Subcutaneous abdominal adipose tissue (tissue), 5 donors: ENCODE measurements at regions not wholly inside any gene's neighbourhood (a gene's known extent, or its start where the extent isn't known, plus 50 kb on each side); places are given as distances from the start of the nearest gene placed in this dataset.

Source experiments
- H3K27ac ChIP-seq: one replicate; pipeline ENCODE4 v1.7.0; 2013; ENCODE audit warnings: low read depth, mild to moderate bottlenecking, inconsistent platforms, low read length, moderate library complexity
- H3K27me3 ChIP-seq, 5 donors: one replicate each; pipeline ENCODE4 v1.7.0; 2013; ENCODE audit warnings: low read length in 5 of 5, inconsistent platforms in 1 of 5; ENCODE audit not compliant: control insufficient read depth in 5 of 5, insufficient read depth in 4 of 5
- H3K36me3 ChIP-seq, 5 donors: one replicate each; pipeline ENCODE4 v1.7.0; 2013; ENCODE audit warnings: low read length in 5 of 5; ENCODE audit not compliant: control insufficient read depth in 5 of 5, insufficient read depth in 5 of 5
- H3K4me1 ChIP-seq, 5 donors: one replicate each; pipeline ENCODE4 v1.7.0; 2013; ENCODE audit warnings: low read length in 5 of 5, mild to moderate bottlenecking in 3 of 5, moderate library complexity in 1 of 5; ENCODE audit not compliant: control insufficient read depth in 5 of 5, insufficient read depth in 5 of 5
- H3K4me3 ChIP-seq, 5 donors: one replicate each; pipeline ENCODE4 v1.7.0; 2013; ENCODE audit warnings: low read length in 5 of 5, low read depth in 1 of 5
- H3K9ac ChIP-seq, 5 donors: one replicate each; pipeline ENCODE4 v1.7.0; 2013; ENCODE audit warnings: low read length in 5 of 5, mild to moderate bottlenecking in 4 of 5, moderate library complexity in 3 of 5
- H3K9me3 ChIP-seq, 5 donors: one replicate each; pipeline ENCODE4 v1.7.0; 2013; ENCODE audit warnings: low read length in 5 of 5; ENCODE audit not compliant: control insufficient read depth in 5 of 5
- donor health status: healthy.
- donor health status: healthy.
- donor health status: healthy.
- donor health status: healthy.
- donor health status: healthy.

GRCh38 chr6:74991573-74992332 lies 214.1 kb downstream of the COL12A1 start:
- H3K4me3 ChIP-seq = no peak overlapping the region
- H3K9ac ChIP-seq = no peak overlapping the region
- no peak overlapping the region for H3K27ac ChIP-seq

GRCh38 chr6:74979065-74979766 lies 226.6 kb downstream of the COL12A1 start:
- no peaks in the 10 kb centered on the region for H3K36me3 ChIP-seq

More at GRCh38 chr6:74991573-74992332, 214.1 kb downstream of the COL12A1 start:
- H3K36me3 ChIP-seq = no peaks in the 10 kb centered on the region
- peaks cover 0 to 2% (median 0%) of the 10 kb centered on the region in 5 donors for H3K27me3 ChIP-seq
- H3K9me3 ChIP-seq = peaks cover 0 to 4% (median 0%) of the 10 kb centered on the region in 5 donors
- H3K4me1 ChIP-seq = no peaks in the 10 kb centered on the region

GRCh38 chr6:74976701-74977100 lies 229.2 kb downstream of the COL12A1 start:
- Histone ChIP-seq H3K27ac (no peak overlapping the region), H3K9ac (no peak overlapping the region), H3K4me3 (no peak overlapping the region), H3K27me3 (no peaks in the 10 kb centered on the region), H3K9me3 (no peaks in the 10 kb centered on the region), H3K36me3 (no peaks in the 10 kb centered on the region), H3K4me1 (no peaks in the 10 kb centered on the region)

More at GRCh38 chr6:74979065-74979766, 226.6 kb downstream of the COL12A1 start:
- Histone ChIP-seq H3K9ac (no peak overlapping the region), H3K4me3 (no peak overlapping the region), H3K27ac (no peak overlapping the region), H3K27me3 (no peaks in the 10 kb centered on the region), H3K9me3 (no peaks in the 10 kb centered on the region), H3K4me1 (no peaks in the 10 kb centered on the region)

GRCh38 chr6:74976026-74976425 lies 229.8 kb downstream of the COL12A1 start:
- no peaks in the 10 kb centered on the region for H3K9me3 ChIP-seq
- H3K36me3 ChIP-seq = no peaks in the 10 kb centered on the region
- H3K9ac ChIP-seq = no peak overlapping the region
- H3K27ac ChIP-seq = no peak overlapping the region
- H3K27me3 ChIP-seq = no peaks in the 10 kb centered on the region
- H3K4me3 ChIP-seq = no peak overlapping the region
- H3K4me1 ChIP-seq = no peaks in the 10 kb centered on the region

GRCh38 chr6:74973591-74973990 lies 232.3 kb downstream of the COL12A1 start:
- Histone ChIP-seq H3K9ac (no peak overlapping the region), H3K36me3 (no peaks in the 10 kb centered on the region), H3K27me3 (no peaks in the 10 kb centered on the region), H3K4me3 (no peak overlapping the region), H3K4me1 (no peaks in the 10 kb centered on the region), H3K27ac (no peak overlapping the region), H3K9me3 (no peaks in the 10 kb centered on the region)

GRCh38 chr6:74971633-74972032 lies 234.2 kb downstream of the COL12A1 start:
- no peaks in the 10 kb centered on the region for H3K4me1 ChIP-seq
- no peaks in the 10 kb centered on the region for H3K36me3 ChIP-seq
- H3K9ac ChIP-seq = no peak overlapping the region
- no peak overlapping the region for H3K27ac ChIP-seq
- no peak overlapping the region for H3K4me3 ChIP-seq
- no peaks in the 10 kb centered on the region for H3K27me3 ChIP-seq
- peaks cover 0 to under 1% (median 0%) of the 10 kb centered on the region in 5 donors for H3K9me3 ChIP-seq

- Histone ChIP-seq H3K36me3 (no peaks in the 10 kb centered on the region), H3K9ac (no peak overlapping the region), H3K4me3 (no peak overlapping the region), H3K27me3 (no peaks in the 10 kb centered on the region), H3K9me3 (peaks cover 3 to 12% (median 8%) of the 10 kb centered on the region in 5 donors), H3K4me1 (no peaks in the 10 kb centered on the region), H3K27ac (no peak overlapping the region)
These were observed 236.1 kb downstream of the COL12A1 start for GRCh38 chr6:74969591-74970267.

- Histone ChIP-seq H3K27me3 (no peaks in the 10 kb centered on the region), H3K27ac (no peak overlapping the region), H3K9ac (no peak overlapping the region), H3K36me3 (no peaks in the 10 kb centered on the region), H3K4me1 (no peaks in the 10 kb centered on the region), H3K9me3 (peaks cover 3 to 16% (median 13%) of the 10 kb centered on the region in 5 donors), H3K4me3 (no peak overlapping the region)
These were observed 238.0 kb downstream of the COL12A1 start for GRCh38 chr6:74967821-74968220.

GRCh38 chr6:74966712-74967111 lies 239.1 kb downstream of the COL12A1 start:
- H3K36me3 ChIP-seq = no peaks in the 10 kb centered on the region
- no peak overlapping the region for H3K4me3 ChIP-seq
- no peaks in the 10 kb centered on the region for H3K27me3 ChIP-seq
- H3K4me1 ChIP-seq = no peaks in the 10 kb centered on the region
- H3K27ac ChIP-seq = no peak overlapping the region
- H3K9ac ChIP-seq = no peak overlapping the region
- peaks cover 3 to 16% (median 13%) of the 10 kb centered on the region in 5 donors for H3K9me3 ChIP-seq
